ENCODE measurements at regions not wholly inside any gene's neighbourhood (a gene's known extent, or its start where the extent isn't known, plus 50 kb on each side); places are given as distances from the start of the nearest gene placed in this dataset.
"Not testable (repeated sequence)": the region's sequence is repeated elsewhere in the genome, so short reads cannot be mapped to it uniquely, and the experiment has no call there.

DNA sequence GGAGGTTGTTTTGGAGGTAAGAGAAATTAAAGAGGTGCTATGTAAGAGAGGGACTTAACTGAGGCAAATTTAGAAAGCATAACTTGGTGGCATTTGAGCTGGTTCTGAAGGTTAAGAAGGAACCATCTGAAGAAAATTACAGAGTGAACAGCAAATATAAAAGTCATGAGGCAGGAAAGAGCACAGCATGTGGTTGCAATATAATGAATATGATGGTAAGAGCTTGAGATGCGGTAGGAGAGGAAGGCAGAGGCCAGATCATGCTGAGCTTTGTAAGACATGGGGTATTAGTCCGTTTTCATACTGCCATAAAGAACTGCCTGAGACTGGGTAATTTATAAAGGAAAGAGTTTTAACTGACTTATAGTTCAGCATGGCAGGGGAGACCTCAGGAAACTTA is 279.1 kb downstream of the UTRN start:
- no peak for DNase-seq (ENCODE audit: low read depth)
- TF ChIP-seq, protein P1, sequence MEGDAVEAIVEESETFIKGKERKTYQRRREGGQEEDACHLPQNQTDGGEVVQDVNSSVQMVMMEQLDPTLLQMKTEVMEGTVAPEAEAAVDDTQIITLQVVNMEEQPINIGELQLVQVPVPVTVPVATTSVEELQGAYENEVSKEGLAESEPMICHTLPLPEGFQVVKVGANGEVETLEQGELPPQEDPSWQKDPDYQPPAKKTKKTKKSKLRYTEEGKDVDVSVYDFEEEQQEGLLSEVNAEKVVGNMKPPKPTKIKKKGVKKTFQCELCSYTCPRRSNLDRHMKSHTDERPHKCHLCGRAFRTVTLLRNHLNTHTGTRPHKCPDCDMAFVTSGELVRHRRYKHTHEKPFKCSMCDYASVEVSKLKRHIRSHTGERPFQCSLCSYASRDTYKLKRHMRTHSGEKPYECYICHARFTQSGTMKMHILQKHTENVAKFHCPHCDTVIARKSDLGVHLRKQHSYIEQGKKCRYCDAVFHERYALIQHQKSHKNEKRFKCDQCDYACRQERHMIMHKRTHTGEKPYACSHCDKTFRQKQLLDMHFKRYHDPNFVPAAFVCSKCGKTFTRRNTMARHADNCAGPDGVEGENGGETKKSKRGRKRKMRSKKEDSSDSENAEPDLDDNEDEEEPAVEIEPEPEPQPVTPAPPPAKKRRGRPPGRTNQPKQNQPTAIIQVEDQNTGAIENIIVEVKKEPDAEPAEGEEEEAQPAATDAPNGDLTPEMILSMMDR (IDR thresholded peaks at IDR 0.05; ENCODE audit: insufficient read depth, low read length), result no peak
- no peak overlapping the region for H3K4me3 ChIP-seq (ENCODE audit: low read depth, low read length)

DNA sequence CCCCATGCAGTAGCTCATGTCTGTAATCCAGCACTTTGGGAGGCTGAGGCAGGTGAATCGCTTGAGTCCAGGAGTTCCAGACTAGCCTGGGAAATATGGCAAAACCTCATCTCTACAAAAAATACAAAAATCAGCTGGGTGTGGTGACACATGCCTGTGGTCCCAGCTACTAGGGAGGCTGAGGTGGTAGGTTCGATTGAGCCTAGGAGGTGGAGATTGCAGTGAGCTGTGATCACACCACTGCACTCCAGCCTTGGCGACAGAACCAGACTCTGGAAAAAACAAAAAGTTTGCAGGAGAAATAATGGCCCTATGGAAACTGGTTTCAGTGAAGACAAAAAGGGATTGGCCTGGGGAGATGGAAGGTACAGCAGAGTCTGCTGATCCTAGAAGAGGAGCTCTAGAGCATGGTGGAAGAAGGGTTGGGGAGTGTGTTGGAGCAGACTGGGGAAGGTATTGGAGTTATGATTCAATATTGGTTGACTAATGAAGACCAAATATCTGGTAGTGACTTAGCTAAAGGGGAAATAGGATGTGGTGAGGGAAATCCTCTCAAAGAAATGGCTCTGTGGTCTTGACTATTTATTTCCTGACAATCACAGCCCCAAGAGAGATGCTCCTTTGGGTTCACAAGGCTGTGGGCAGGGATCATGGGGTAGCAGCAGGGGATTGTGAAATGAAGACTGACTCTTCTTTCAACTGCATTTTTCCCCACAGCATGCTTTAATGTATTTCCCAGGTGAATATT is 281.9 kb downstream of the UTRN start:
- DNase-seq (ENCODE audit: low read depth), result no peak
- H3K4me3 ChIP-seq (ENCODE audit: low read depth, low read length), result no peak overlapping the region
- TF ChIP-seq, protein P1 (IDR thresholded peaks at IDR 0.05; ENCODE audit: insufficient read depth, low read length), result no peak

DNA sequence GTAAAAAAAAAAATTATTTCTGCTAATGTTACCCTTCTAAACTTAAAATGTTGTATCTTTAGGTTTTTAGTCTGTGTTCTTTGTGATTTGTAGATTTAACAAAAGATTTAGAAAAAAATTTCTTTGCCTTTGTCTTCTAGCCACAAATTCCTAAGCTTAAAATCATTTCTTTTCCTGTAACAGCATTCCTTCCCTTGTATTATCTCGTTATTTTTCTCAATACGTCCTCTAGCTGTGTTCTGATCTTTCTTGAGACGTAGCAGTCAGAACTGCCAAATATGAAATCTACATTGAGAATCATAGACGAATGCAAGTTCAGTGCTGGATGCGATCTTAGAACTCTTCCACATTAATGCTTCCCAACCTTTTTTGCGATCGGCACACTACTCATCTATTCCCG is 283.1 kb downstream of the UTRN start:
- TF ChIP-seq, protein P1 (IDR thresholded peaks at IDR 0.05; ENCODE audit: insufficient read depth, low read length), result no peak
- DNase-seq (ENCODE audit: low read depth), result peak; percentile 20

GRCh38 chr6:144572541-144572940 is 287.4 kb downstream of the UTRN start:
- H3K4me3 ChIP-seq (ENCODE audit: low read depth, low read length); DNase-seq (ENCODE audit: low read depth): not testable (repeated sequence)

More for the DNA sequence above, 283.1 kb downstream of the UTRN start:
- H3K4me3 ChIP-seq (ENCODE audit: low read depth, low read length), result no peak overlapping the region

DNA sequence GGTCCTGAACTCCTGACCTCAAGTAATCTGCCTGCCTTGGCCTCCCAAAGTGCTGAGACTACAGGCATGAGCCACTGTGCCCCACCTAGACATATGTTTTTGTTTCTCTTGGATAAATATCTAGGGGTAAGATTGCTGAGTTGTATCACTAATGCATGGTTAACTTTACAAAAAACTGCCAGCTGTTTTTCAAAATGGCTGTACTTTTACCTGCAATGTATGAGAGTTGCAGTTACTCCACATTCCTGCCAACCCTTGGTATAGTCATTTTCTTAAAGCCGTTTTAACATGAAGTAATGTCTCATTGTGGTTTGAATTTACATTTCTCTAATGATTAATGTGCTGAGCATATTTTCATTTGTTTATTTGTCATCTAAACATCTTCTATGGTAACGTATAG is 289.7 kb downstream of the UTRN start:
- TF ChIP-seq, protein P1 (IDR thresholded peaks at IDR 0.05; ENCODE audit: insufficient read depth, low read length), result no peak
- H3K4me3 ChIP-seq (ENCODE audit: low read depth, low read length), result no peak overlapping the region
- no peak for DNase-seq (ENCODE audit: low read depth)

DNA sequence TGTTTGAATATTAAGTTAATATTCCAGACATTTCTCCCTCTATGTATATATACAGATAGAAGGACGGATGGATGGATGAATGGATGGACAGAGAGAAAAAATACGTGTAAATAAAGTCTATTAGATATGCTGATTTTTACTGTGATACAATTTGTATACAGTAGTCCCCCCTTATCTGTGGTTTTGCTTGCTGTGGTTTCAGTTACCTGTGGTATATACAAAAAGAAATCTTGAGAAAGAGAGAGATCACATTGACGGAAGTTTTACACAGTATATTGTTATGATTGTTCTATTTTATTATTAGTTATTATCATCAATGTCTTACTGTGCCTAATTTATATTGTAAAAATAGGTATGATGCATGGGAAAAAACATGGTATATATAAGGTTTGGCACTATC is 290.2 kb downstream of the UTRN start:
- no peak overlapping the region for H3K4me3 ChIP-seq (ENCODE audit: low read depth, low read length)
- TF ChIP-seq, protein P1 (IDR thresholded peaks at IDR 0.05; ENCODE audit: insufficient read depth, low read length), result no peak
- DNase-seq (ENCODE audit: low read depth), result no peak

- no peak for DNase-seq (ENCODE audit: low read depth)
- TF ChIP-seq, protein P1 (IDR thresholded peaks at IDR 0.05; ENCODE audit: insufficient read depth, low read length), result no peak
- no peak overlapping the region for H3K4me3 ChIP-seq (ENCODE audit: low read depth, low read length)
Measured at GRCh38 chr6:144576871-144577270, 291.7 kb downstream of the UTRN start.

Data from fibroblast of the aortic adventitia (primary cell).